ENCODE measurements at regions not wholly inside any gene's neighbourhood (a gene's known extent, or its start where the extent isn't known, plus 50 kb on each side); places are given as distances from the start of the nearest gene placed in this dataset.

DNA sequence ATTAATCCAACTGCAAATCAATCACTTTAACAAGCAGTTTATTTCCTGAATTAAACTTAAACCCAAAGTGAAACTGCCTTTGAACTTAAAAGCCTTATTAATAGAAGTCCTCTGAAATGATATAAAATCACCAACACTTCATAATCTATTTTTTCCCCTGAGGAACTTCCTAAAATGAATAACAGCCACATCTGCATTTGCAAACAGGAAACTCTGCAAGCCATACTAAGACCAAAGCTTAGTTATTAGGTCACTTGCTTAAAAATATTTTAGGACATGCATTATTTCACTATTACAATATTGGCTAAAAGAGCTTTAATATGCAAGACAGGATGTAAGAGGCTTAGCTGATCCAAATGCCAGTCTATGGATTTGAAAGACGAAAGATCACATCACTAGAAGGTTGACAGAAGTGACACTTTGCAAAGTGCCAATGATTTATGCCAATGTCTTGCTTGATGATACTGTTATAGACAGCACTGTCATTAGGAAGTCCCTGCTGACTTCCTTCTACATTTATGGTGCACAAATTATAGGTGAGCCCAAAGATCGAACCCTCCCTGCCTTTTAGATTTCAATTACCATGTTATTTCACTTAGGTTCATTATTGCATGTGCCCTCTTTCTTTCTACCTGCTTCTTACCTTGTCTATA, 99.9 kb upstream of the SKAP2 start (continued):
- TF ChIP-seq, protein P1, sequence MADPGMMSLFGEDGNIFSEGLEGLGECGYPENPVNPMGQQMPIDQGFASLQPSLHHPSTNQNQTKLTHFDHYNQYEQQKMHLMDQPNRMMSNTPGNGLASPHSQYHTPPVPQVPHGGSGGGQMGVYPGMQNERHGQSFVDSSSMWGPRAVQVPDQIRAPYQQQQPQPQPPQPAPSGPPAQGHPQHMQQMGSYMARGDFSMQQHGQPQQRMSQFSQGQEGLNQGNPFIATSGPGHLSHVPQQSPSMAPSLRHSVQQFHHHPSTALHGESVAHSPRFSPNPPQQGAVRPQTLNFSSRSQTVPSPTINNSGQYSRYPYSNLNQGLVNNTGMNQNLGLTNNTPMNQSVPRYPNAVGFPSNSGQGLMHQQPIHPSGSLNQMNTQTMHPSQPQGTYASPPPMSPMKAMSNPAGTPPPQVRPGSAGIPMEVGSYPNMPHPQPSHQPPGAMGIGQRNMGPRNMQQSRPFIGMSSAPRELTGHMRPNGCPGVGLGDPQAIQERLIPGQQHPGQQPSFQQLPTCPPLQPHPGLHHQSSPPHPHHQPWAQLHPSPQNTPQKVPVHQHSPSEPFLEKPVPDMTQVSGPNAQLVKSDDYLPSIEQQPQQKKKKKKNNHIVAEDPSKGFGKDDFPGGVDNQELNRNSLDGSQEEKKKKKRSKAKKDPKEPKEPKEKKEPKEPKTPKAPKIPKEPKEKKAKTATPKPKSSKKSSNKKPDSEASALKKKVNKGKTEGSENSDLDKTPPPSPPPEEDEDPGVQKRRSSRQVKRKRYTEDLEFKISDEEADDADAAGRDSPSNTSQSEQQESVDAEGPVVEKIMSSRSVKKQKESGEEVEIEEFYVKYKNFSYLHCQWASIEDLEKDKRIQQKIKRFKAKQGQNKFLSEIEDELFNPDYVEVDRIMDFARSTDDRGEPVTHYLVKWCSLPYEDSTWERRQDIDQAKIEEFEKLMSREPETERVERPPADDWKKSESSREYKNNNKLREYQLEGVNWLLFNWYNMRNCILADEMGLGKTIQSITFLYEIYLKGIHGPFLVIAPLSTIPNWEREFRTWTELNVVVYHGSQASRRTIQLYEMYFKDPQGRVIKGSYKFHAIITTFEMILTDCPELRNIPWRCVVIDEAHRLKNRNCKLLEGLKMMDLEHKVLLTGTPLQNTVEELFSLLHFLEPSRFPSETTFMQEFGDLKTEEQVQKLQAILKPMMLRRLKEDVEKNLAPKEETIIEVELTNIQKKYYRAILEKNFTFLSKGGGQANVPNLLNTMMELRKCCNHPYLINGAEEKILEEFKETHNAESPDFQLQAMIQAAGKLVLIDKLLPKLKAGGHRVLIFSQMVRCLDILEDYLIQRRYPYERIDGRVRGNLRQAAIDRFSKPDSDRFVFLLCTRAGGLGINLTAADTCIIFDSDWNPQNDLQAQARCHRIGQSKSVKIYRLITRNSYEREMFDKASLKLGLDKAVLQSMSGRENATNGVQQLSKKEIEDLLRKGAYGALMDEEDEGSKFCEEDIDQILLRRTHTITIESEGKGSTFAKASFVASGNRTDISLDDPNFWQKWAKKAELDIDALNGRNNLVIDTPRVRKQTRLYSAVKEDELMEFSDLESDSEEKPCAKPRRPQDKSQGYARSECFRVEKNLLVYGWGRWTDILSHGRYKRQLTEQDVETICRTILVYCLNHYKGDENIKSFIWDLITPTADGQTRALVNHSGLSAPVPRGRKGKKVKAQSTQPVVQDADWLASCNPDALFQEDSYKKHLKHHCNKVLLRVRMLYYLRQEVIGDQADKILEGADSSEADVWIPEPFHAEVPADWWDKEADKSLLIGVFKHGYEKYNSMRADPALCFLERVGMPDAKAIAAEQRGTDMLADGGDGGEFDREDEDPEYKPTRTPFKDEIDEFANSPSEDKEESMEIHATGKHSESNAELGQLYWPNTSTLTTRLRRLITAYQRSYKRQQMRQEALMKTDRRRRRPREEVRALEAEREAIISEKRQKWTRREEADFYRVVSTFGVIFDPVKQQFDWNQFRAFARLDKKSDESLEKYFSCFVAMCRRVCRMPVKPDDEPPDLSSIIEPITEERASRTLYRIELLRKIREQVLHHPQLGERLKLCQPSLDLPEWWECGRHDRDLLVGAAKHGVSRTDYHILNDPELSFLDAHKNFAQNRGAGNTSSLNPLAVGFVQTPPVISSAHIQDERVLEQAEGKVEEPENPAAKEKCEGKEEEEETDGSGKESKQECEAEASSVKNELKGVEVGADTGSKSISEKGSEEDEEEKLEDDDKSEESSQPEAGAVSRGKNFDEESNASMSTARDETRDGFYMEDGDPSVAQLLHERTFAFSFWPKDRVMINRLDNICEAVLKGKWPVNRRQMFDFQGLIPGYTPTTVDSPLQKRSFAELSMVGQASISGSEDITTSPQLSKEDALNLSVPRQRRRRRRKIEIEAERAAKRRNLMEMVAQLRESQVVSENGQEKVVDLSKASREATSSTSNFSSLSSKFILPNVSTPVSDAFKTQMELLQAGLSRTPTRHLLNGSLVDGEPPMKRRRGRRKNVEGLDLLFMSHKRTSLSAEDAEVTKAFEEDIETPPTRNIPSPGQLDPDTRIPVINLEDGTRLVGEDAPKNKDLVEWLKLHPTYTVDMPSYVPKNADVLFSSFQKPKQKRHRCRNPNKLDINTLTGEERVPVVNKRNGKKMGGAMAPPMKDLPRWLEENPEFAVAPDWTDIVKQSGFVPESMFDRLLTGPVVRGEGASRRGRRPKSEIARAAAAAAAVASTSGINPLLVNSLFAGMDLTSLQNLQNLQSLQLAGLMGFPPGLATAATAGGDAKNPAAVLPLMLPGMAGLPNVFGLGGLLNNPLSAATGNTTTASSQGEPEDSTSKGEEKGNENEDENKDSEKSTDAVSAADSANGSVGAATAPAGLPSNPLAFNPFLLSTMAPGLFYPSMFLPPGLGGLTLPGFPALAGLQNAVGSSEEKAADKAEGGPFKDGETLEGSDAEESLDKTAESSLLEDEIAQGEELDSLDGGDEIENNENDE (IDR thresholded peaks at IDR 0.05; ENCODE audit: insufficient replicate concordance, low read length), result no peak
- no peak for TF ChIP-seq SP2 (IDR thresholded peaks at IDR 0.05; ENCODE audit: low read length)
- no peak for TF ChIP-seq RXRA (IDR thresholded peaks at IDR 0.05; ENCODE audit: insufficient read depth, low read depth, low read length)
- no peak for TF ChIP-seq CBX8 (IDR thresholded peaks at IDR 0.05; ENCODE audit: borderline replicate concordance, low read depth, low read length)
- TF ChIP-seq NRF1 (IDR thresholded peaks at IDR 0.05; ENCODE audit: low read depth, low read length), result no peak
- no peak for TF ChIP-seq EGR1 (IDR thresholded peaks at IDR 0.05; ENCODE audit: borderline replicate concordance, low read depth, low read length)
- no peak for TF ChIP-seq EZH2 (IDR thresholded peaks at IDR 0.05; ENCODE audit: low read depth, low read length, severe bottlenecking)
- no peak for TF ChIP-seq SP4 (IDR thresholded peaks at IDR 0.05; ENCODE audit: low read length)
- no peak for TF ChIP-seq SUZ12 (IDR thresholded peaks at IDR 0.05; ENCODE audit: low read length)
- TF ChIP-seq MAFK (IDR thresholded peaks at IDR 0.05; ENCODE audit: low read depth, low read length), result no peak
- TF ChIP-seq TAF1 (IDR thresholded peaks at IDR 0.05; ENCODE audit: low read depth, low read length), result no peak
- TF ChIP-seq JUND (IDR thresholded peaks at IDR 0.05; ENCODE audit: low read length), result no peak
